ENCODE measurements at regions not wholly inside any gene's neighbourhood (a gene's known extent, or its start where the extent isn't known, plus 50 kb on each side); places are given as distances from the start of the nearest gene placed in this dataset.

DNA sequence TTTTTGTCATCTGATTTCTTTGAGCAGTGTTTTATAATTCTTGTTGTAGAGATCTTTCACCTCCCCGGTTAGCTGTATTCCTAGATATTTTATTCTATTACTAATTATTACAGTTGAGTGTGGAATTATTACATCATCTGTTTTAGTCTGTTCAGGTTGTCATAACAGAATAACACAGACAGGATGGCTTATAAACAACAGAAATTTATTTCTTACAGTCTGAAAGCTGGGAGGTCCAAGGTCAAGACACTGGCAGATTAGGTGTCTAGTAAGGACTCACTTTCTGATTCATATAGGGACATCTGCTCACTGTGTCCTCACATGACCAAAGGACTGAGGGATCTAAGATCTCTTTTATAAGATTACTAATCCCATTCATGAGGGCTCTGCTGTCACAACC lies 121.3 kb upstream of the THBS1 start:
- Histone ChIP-seq H3K27me3 (replicated peaks; ENCODE audit: insufficient read depth) (no peaks in the 10 kb centered on the region), H3K9me3 (no peaks in the 10 kb centered on the region), H3K27ac (no peak overlapping the region), H3K36me3 (no peaks in the 10 kb centered on the region), H3K4me3 (no peak overlapping the region), H3K4me1 (ENCODE audit: control insufficient read depth in 1 of 2, low read depth in 2 of 2) (no peaks in the 10 kb centered on the region)
- ATAC-seq (ENCODE audit: insufficient number of reproducible peaks, low FRiP score, low read depth) (no peak), DNase-seq (ENCODE audit: low spot score) (no peak)
- TF ChIP-seq, protein P1, sequence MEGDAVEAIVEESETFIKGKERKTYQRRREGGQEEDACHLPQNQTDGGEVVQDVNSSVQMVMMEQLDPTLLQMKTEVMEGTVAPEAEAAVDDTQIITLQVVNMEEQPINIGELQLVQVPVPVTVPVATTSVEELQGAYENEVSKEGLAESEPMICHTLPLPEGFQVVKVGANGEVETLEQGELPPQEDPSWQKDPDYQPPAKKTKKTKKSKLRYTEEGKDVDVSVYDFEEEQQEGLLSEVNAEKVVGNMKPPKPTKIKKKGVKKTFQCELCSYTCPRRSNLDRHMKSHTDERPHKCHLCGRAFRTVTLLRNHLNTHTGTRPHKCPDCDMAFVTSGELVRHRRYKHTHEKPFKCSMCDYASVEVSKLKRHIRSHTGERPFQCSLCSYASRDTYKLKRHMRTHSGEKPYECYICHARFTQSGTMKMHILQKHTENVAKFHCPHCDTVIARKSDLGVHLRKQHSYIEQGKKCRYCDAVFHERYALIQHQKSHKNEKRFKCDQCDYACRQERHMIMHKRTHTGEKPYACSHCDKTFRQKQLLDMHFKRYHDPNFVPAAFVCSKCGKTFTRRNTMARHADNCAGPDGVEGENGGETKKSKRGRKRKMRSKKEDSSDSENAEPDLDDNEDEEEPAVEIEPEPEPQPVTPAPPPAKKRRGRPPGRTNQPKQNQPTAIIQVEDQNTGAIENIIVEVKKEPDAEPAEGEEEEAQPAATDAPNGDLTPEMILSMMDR (IDR thresholded peaks at IDR 0.05), result no peak

DNA sequence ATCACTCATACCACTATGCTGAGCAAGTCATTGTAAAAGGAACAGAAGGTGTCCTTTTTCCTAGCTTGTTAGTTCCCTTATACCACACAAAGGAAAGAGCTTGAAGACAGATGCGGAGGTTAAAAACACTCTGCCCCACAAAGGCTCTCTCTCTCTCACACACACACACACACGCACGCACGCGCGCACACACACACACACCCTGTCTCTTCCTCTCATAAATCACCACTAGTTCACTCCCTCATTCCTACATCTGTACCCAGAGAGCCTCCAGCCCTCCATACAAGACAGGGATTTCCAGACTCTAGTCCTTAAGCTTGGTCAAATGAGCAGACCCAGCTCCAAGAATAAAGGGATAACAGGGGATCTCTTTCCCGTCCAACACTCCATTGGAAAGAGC lies 120.1 kb upstream of the THBS1 start:
- DNase-seq (ENCODE audit: low spot score), result no peak
- no peak for ATAC-seq (ENCODE audit: insufficient number of reproducible peaks, low FRiP score, low read depth)

DNA sequence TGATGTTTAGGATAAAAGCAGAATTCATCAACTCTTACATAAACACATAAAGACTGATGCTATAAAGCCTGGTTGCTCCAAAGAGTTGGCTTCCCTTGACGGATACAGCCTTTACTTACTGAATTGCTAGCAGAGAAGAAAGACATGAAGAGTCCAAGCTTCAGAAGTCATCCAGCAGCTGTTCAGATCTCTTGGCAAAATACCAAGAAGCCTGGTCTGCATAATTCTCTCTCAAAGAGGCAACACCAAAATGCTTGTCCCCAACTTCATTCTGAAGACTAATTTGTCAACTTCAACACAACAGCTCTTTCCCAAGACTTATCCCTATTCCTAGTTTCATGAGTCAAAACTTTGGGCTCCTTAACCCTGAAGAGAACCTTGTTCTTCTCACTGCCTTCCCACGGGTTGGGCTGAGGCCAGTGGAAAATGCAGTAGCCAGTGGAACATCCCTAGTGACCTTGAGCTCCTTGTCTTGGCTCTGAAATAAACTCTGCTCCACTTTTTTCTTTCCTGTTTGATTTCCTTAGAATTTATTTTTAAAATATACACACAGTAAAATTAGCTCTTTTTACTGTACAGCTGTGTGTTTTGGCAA lies 119.2 kb upstream of the THBS1 start:
- H3K27ac ChIP-seq, result no peak overlapping the region
- ATAC-seq (ENCODE audit: insufficient number of reproducible peaks, low FRiP score, low read depth) (no peak), DNase-seq (ENCODE audit: low spot score) (no peak)
- no peaks in the 10 kb centered on the region for H3K36me3 ChIP-seq
- H3K9me3 ChIP-seq, result no peaks in the 10 kb centered on the region
- H3K4me1 ChIP-seq (ENCODE audit: control insufficient read depth in 1 of 2, low read depth in 2 of 2), result no peaks in the 10 kb centered on the region
- no peak overlapping the region for H3K4me3 ChIP-seq
- no peaks in the 10 kb centered on the region for H3K27me3 ChIP-seq (replicated peaks; ENCODE audit: insufficient read depth)
- TF ChIP-seq, protein P1 (IDR thresholded peaks at IDR 0.05), result no peak

More for the DNA sequence above, 120.1 kb upstream of the THBS1 start:
- H3K27me3 ChIP-seq (replicated peaks; ENCODE audit: insufficient read depth), result no peaks in the 10 kb centered on the region
- TF ChIP-seq, protein P1 (IDR thresholded peaks at IDR 0.05), result no peak
- H3K9me3 ChIP-seq, result no peaks in the 10 kb centered on the region
- H3K36me3 ChIP-seq, result no peaks in the 10 kb centered on the region
- no peaks in the 10 kb centered on the region for H3K4me1 ChIP-seq (ENCODE audit: control insufficient read depth in 1 of 2, low read depth in 2 of 2)
- no peak overlapping the region for H3K27ac ChIP-seq
- H3K4me3 ChIP-seq, result no peak overlapping the region

DNA sequence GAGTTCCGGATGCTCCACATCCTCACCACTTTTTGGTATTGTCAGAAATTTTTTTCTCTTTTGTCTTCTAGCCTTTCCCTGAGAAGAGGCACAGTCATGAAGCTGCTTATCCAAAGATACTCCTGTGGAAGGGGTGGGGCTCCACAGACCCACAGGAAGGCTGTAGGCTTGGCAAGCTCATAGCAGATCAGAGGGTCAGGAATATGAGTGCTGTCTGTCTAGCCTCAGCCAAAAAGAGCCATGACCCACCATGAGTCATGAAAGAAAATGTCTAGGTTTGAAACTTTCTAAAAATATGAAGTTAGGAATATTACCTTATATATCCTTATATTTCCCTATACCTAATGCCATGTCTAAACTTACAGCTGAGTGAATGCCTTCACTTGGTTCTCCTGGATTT lies 118.2 kb upstream of the THBS1 start:
- no peaks in the 10 kb centered on the region for H3K9me3 ChIP-seq
- no peak for ATAC-seq (ENCODE audit: insufficient number of reproducible peaks, low FRiP score, low read depth)
- TF ChIP-seq, protein P1 (IDR thresholded peaks at IDR 0.05), result no peak
- H3K4me3 ChIP-seq, result no peak overlapping the region
- H3K4me1 ChIP-seq (ENCODE audit: control insufficient read depth in 1 of 2, low read depth in 2 of 2), result no peaks in the 10 kb centered on the region
- no peak overlapping the region for H3K27ac ChIP-seq
- no peaks in the 10 kb centered on the region for H3K27me3 ChIP-seq (replicated peaks; ENCODE audit: insufficient read depth)
- no peak for DNase-seq (ENCODE audit: low spot score)
- H3K36me3 ChIP-seq, result no peaks in the 10 kb centered on the region

DNA sequence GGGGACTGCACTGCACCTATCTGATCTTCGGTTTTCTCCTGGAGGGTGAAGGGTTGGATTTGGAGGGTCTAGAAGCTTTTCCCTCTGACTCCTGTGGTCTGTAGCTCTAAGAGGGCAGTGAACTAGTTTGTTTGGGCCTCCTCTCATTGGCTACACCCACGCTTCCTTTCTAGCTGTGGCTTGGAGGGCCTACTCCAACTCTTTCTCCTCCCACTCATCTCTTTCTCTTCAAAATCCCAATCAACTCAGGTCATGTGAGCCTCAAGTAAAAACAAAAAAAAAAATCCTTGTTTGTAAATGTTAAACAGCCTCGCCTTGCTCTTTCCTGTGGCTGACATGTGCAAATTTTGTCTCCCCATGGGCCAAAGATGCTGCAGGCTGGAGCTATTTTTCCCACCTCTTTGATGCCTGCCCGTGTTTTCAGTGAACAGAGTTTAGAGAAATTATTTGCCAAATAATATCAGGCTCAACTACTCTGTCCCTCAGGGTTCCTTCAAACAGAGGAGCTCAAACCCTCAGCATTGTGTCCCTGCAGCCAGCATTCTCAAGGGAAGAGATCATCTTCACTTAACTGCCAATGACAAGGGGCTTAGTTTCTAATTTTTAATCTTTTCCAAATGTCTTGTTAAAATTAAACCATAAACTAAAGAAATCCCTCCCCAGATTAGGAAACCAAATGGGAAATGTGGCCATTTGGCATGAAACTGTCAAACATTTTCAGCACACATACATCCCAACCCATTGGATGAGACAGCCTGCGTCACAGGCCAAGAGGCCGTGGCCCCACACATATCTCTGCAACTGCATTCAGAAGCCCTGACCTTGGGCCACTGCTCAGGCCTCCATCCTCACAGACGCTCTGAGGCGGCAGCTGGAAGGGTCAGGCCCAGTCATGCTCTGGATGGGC lies 114.8 kb upstream of the THBS1 start:
- Histone ChIP-seq H3K4me3 (no peak overlapping the region), H3K4me1 (ENCODE audit: control insufficient read depth in 1 of 2, low read depth in 2 of 2) (no peaks in the 10 kb centered on the region), H3K9me3 (no peaks in the 10 kb centered on the region), H3K27me3 (replicated peaks; ENCODE audit: insufficient read depth) (no peaks in the 10 kb centered on the region), H3K36me3 (no peaks in the 10 kb centered on the region), H3K27ac (no peak overlapping the region)
- TF ChIP-seq, protein P1 (IDR thresholded peaks at IDR 0.05), result no peak
- ATAC-seq (ENCODE audit: insufficient number of reproducible peaks, low FRiP score, low read depth), result no peak
- DNase-seq (ENCODE audit: low spot score), result no peak

Measured in thoracic aorta (tissue), 2 donors.